Astrocyte (in vitro differentiated cells and primary cell): ENCODE measurements at regions not wholly inside any gene's neighbourhood (a gene's known extent, or its start where the extent isn't known, plus 50 kb on each side); places are given as distances from the start of the nearest gene placed in this dataset.

Experiments used
- DNase-seq: peaks from one replicate; pipeline ENCODE4 v3.0.0-alpha.2; 2010; ENCODE audit warnings: low read depth
- FAIRE-seq: peaks from 2 replicates; lab custom pipeline; 2011; peaks lifted over from hg19 to GRCh38; lab: Jason Lieb, UNC
- H2AFZ ChIP-seq: 2 replicates; pipeline ENCODE4 v1.6.0; 2012; ENCODE audit warnings: low read depth, low read length, inconsistent platforms
- H3K27ac ChIP-seq: 2 replicates; pipeline ENCODE4 v1.5.1; 2011; ENCODE audit warnings: low read depth, low read length, inconsistent platforms
- H3K27me3 ChIP-seq: 2 replicates; pipeline ENCODE4 v1.6.0; 2011; ENCODE audit warnings: low read length, inconsistent platforms; ENCODE audit not compliant: insufficient read depth
- H3K36me3 ChIP-seq: 2 replicates; pipeline ENCODE4 v1.5.1; 2011; ENCODE audit warnings: low read length, inconsistent platforms; ENCODE audit not compliant: insufficient read depth
- H3K4me1 ChIP-seq: 2 replicates; pipeline ENCODE4 v1.5.1; 2011; ENCODE audit warnings: low read length, inconsistent platforms; ENCODE audit not compliant: insufficient read depth
- H3K4me2 ChIP-seq: 2 replicates; pipeline ENCODE4 v1.6.0; 2012; ENCODE audit warnings: low read length, inconsistent platforms
- H3K4me3 ChIP-seq: 2 replicates; pipeline ENCODE4 v1.5.1; 2011; ENCODE audit warnings: low read depth, mild to moderate bottlenecking, low read length, inconsistent platforms; ENCODE audit not compliant: insufficient read depth
- H3K79me2 ChIP-seq: 2 replicates; pipeline ENCODE4 v1.6.0; 2012; ENCODE audit warnings: mild to moderate bottlenecking, low read length, inconsistent platforms; ENCODE audit not compliant: insufficient read depth
- H3K9ac ChIP-seq: 2 replicates; pipeline ENCODE4 v1.6.0; 2012; ENCODE audit warnings: mild to moderate bottlenecking, low read length, inconsistent platforms
- H3K9me3 ChIP-seq: 2 replicates; pipeline ENCODE4 v1.5.1; 2012; ENCODE audit warnings: low read depth, mild to moderate bottlenecking, low read length, inconsistent platforms; ENCODE audit not compliant: insufficient read depth
- H4K20me1 ChIP-seq: 2 replicates; pipeline ENCODE4 v1.6.0; 2012; ENCODE audit warnings: low read length, inconsistent platforms; ENCODE audit not compliant: insufficient read depth
- H3K27ac Mint-ChIP-seq: one replicate; pipeline ENCODE4 v1.8.0; 2021; ENCODE audit warnings: mild to moderate bottlenecking, mixed read lengths; ENCODE audit not compliant: unreplicated experiment
- H3K27me3 Mint-ChIP-seq: one replicate; pipeline ENCODE4 v1.8.0; 2021; ENCODE audit warnings: low read depth, mixed read lengths; ENCODE audit not compliant: unreplicated experiment
- H3K36me3 Mint-ChIP-seq: one replicate; pipeline ENCODE4 v1.8.0; 2021; ENCODE audit warnings: low read depth, mixed read lengths; ENCODE audit not compliant: unreplicated experiment
- H3K4me1 Mint-ChIP-seq: one replicate; pipeline ENCODE4 v1.8.0; 2021; ENCODE audit warnings: low read depth, mixed read lengths; ENCODE audit not compliant: unreplicated experiment
- H3K4me3 Mint-ChIP-seq: one replicate; pipeline ENCODE4 v1.8.0; 2021; ENCODE audit warnings: mild to moderate bottlenecking, moderate library complexity, mixed read lengths; ENCODE audit not compliant: unreplicated experiment
- H3K9me3 Mint-ChIP-seq: one replicate; pipeline ENCODE4 v1.8.0; 2021; ENCODE audit warnings: mild to moderate bottlenecking, mixed read lengths; ENCODE audit not compliant: unreplicated experiment
- CTCF ChIP-seq: IDR thresholded peaks from 2 replicates; pipeline ENCODE4 v1.5.1; 2011; ENCODE audit warnings: low read depth, mild to moderate bottlenecking, inconsistent platforms, low read length, moderate library complexity; ENCODE audit not compliant: insufficient read depth
- EZH2 ChIP-seq: IDR thresholded peaks from 2 replicates; pipeline ENCODE4 v1.6.1; 2012; ENCODE audit warnings: mild to moderate bottlenecking, low read length, inconsistent platforms; ENCODE audit not compliant: insufficient read depth

GRCh38 chr21:41601573-41602368 is 93.8 kb upstream of the TMPRSS2 start:
- TF ChIP-seq EZH2: no peak
- no peak for TF ChIP-seq CTCF
- no peaks in the 10 kb centered on the region for H3K79me2 ChIP-seq
- Mint-ChIP-seq H3K27me3 (peaks cover 46% of the 10 kb centered on the region), H3K4me3 (no peak overlapping the region), H3K36me3 (peaks cover 2% of the 10 kb centered on the region), H3K27ac (no peak overlapping the region), H3K4me1 (no peaks in the 10 kb centered on the region), H3K9me3 (peaks cover 6% of the 10 kb centered on the region)
- no peaks in the 10 kb centered on the region for H3K36me3 ChIP-seq
- peak overlapping the region; percentile 29 for H3K4me2 ChIP-seq
- peaks cover 2% of the 10 kb centered on the region for H3K27me3 ChIP-seq
- no peaks in the 10 kb centered on the region for H3K9me3 ChIP-seq
- FAIRE-seq: no peak
- H3K4me3 ChIP-seq: no peak overlapping the region
- H2AFZ ChIP-seq: no peak overlapping the region
- H3K4me1 ChIP-seq: no peaks in the 10 kb centered on the region
- peak; percentile 31 for DNase-seq
- H3K9ac ChIP-seq: no peak overlapping the region
- H3K27ac ChIP-seq: no peak overlapping the region
- no peaks in the 10 kb centered on the region for H4K20me1 ChIP-seq

GRCh38 chr21:41600961-41601572 is 93.1 kb upstream of the TMPRSS2 start:
- Mint-ChIP-seq H3K4me1 (no peaks in the 10 kb centered on the region), H3K4me3 (no peak overlapping the region), H3K36me3 (peaks cover 2% of the 10 kb centered on the region), H3K27me3 (peaks cover 50% of the 10 kb centered on the region), H3K9me3 (peaks cover 6% of the 10 kb centered on the region), H3K27ac (no peak overlapping the region)
- H2AFZ ChIP-seq: no peak overlapping the region
- no peaks in the 10 kb centered on the region for H3K4me1 ChIP-seq
- no peaks in the 10 kb centered on the region for H4K20me1 ChIP-seq
- no peak for TF ChIP-seq EZH2
- TF ChIP-seq CTCF: no peak
- no peaks in the 10 kb centered on the region for H3K79me2 ChIP-seq
- H3K27ac ChIP-seq: no peak overlapping the region
- peaks cover 2% of the 10 kb centered on the region for H3K27me3 ChIP-seq
- H3K4me3 ChIP-seq: no peak overlapping the region
- FAIRE-seq: no peak
- DNase-seq: no peak
- H3K36me3 ChIP-seq: no peaks in the 10 kb centered on the region
- no peaks in the 10 kb centered on the region for H3K9me3 ChIP-seq
- no peak overlapping the region for H3K9ac ChIP-seq
- no peak overlapping the region for H3K4me2 ChIP-seq

GRCh38 chr21:41600556-41600955 is 92.6 kb upstream of the TMPRSS2 start:
- Histone ChIP-seq H3K27me3 (peaks cover 2% of the 10 kb centered on the region), H3K9ac (no peak overlapping the region), H4K20me1 (no peaks in the 10 kb centered on the region), H3K9me3 (no peaks in the 10 kb centered on the region), H3K4me1 (no peaks in the 10 kb centered on the region), H3K27ac (no peak overlapping the region), H2AFZ (no peak overlapping the region), H3K4me3 (no peak overlapping the region), H3K4me2 (no peak overlapping the region), H3K79me2 (no peaks in the 10 kb centered on the region), H3K36me3 (no peaks in the 10 kb centered on the region)
- Mint-ChIP-seq H3K27ac (no peak overlapping the region), H3K27me3 (peaks cover 47% of the 10 kb centered on the region), H3K36me3 (peaks cover 2% of the 10 kb centered on the region), H3K9me3 (peaks cover 6% of the 10 kb centered on the region), H3K4me1 (no peaks in the 10 kb centered on the region), H3K4me3 (no peak overlapping the region)
- DNase-seq (no peak), FAIRE-seq (no peak)
- TF ChIP-seq CTCF: no peak
- TF ChIP-seq EZH2: no peak
